MCF 10A (cell line): ENCODE measurements at regions not wholly inside any gene's neighbourhood (a gene's known extent, or its start where the extent isn't known, plus 50 kb on each side); places are given as distances from the start of the nearest gene placed in this dataset.

Experiments
- BruUV-seq: library from RNA; stranded (reverse); fragments of 400-500 nt; replicated peaks from 2 replicates; lab custom pipeline; 2021; lab: Mats Ljungman, UMichigan
- CTCF ChIA-PET: fragments of 300-600 bp; sonication (Branson Sonifier 250); formaldehyde crosslinking; extraction: SDS; loops from one replicate; lab custom pipeline; 2021; ENCODE audit warnings: antibody characterized with exemption, inconsistent platforms; lab: Yijun Ruan, JAX
- POLR2A ChIA-PET: fragments of 300-600, 350-650 bp; sonication (Branson Sonifier 250); formaldehyde crosslinking; extraction: SDS; loops from one replicate; lab custom pipeline; 2020; ENCODE audit warnings: antibody characterized with exemption, inconsistent platforms; lab: Yijun Ruan, JAX
- DNase-seq: peaks from one replicate; pipeline ENCODE4 v3.0.0-alpha.2; 2018; ENCODE audit not compliant: unreplicated experiment
- H3K27ac Mint-ChIP-seq: one replicate; pipeline ENCODE4 v1.8.0; 2022; ENCODE audit warnings: mild to moderate bottlenecking, low read depth, mixed read lengths; ENCODE audit not compliant: unreplicated experiment
- H3K27me3 Mint-ChIP-seq: one replicate; pipeline ENCODE4 v1.8.0; 2022; ENCODE audit warnings: mixed read lengths; ENCODE audit not compliant: insufficient read depth, unreplicated experiment
- H3K36me3 Mint-ChIP-seq: one replicate; pipeline ENCODE4 v1.8.0; 2022; ENCODE audit warnings: mild to moderate bottlenecking, moderate library complexity, mixed read lengths; ENCODE audit not compliant: insufficient read depth, unreplicated experiment
- H3K4me1 Mint-ChIP-seq: one replicate; pipeline ENCODE4 v1.8.0; 2022; ENCODE audit warnings: mixed read lengths; ENCODE audit not compliant: insufficient read depth, unreplicated experiment
- H3K4me3 Mint-ChIP-seq: one replicate; pipeline ENCODE4 v1.8.0; 2022; ENCODE audit warnings: mild to moderate bottlenecking, moderate library complexity, mixed read lengths; ENCODE audit not compliant: unreplicated experiment
- H3K9me3 Mint-ChIP-seq: one replicate; pipeline ENCODE4 v1.8.0; 2022; ENCODE audit warnings: mixed read lengths; ENCODE audit not compliant: unreplicated experiment
- CTCF ChIP-seq: fragments of 200-600 bp; IDR thresholded peaks from one replicate; pipeline ENCODE4 v1.8.0; 2022; ENCODE audit warnings: antibody characterized with exemption, mild to moderate bottlenecking; ENCODE audit not compliant: unreplicated experiment
- intact Hi-C: fragments of 100-400 bp; cut with micrococcal nuclease; formaldehyde crosslinking; loops from 2 replicates; pipeline ENCODE4 v1.14.1; 2022

- DNase-seq, result no peak
- Mint-ChIP-seq H3K36me3 (no peaks in the 10 kb centered on the region), H3K4me1 (no peaks in the 10 kb centered on the region), H3K27me3 (no peaks in the 10 kb centered on the region), H3K27ac (no peak overlapping the region), H3K9me3 (no peaks in the 10 kb centered on the region), H3K4me3 (no peak overlapping the region)
- ChIA-PET POLR2A (no interaction called here), CTCF (interaction anchor here (0.6 kb wide), 1 partner anchor 331 kb away, joined by 3 read pairs; no protein-coding TSS in a partner anchor)
- intact Hi-C loops, result no loop called here
- TF ChIP-seq CTCF, result no peak
- no TSS peak for BruUV-seq
Measured at GRCh38 chr13:79267560-79267959, 138.5 kb downstream of the RBM26 start.

- POLR2A ChIA-PET, result no interaction called here
Measured at GRCh38 chr13:79258489-79258888, 147.6 kb downstream of the RBM26 start.

GRCh38 chr13:79246578-79246949, 159.5 kb downstream of the RBM26 start:
- Mint-ChIP-seq H3K9me3 (no peaks in the 10 kb centered on the region), H3K4me3 (no peak overlapping the region), H3K27me3 (peaks cover 14% of the 10 kb centered on the region), H3K4me1 (no peaks in the 10 kb centered on the region), H3K36me3 (no peaks in the 10 kb centered on the region), H3K27ac (no peak overlapping the region)
- peak; percentile 26 for TF ChIP-seq CTCF
- ChIA-PET POLR2A (interaction anchor here (0.5 kb wide), 1 partner anchor 159 kb away, joined by 3 read pairs; no protein-coding TSS in a partner anchor), CTCF (interaction anchor here (0.5 to 1.6 kb wide), 7 partner anchors 23 to 1114 kb away, joined by 3 to 4 read pairs (median 3); no protein-coding TSS in a partner anchor)
- BruUV-seq, result no TSS peak
- peak; percentile 13 for DNase-seq
- intact Hi-C loops, result loop anchor here (5.0 kb wide), 3 partner anchors 269 to 1109 kb away; no protein-coding TSS in a partner anchor

More at GRCh38 chr13:79258489-79258888, 147.6 kb downstream of the RBM26 start:
- intact Hi-C loops, result no loop called here
- TF ChIP-seq CTCF, result no peak
- H3K4me1 Mint-ChIP-seq, result no peaks in the 10 kb centered on the region
- H3K4me3 Mint-ChIP-seq, result no peak overlapping the region
- BruUV-seq, result no TSS peak
- DNase-seq, result peak; percentile 20
- CTCF ChIA-PET, result interaction anchor here (0.6 to 0.7 kb wide), 2 partner anchors 181 to 1110 kb away, joined by 3 to 5 read pairs; no protein-coding TSS in a partner anchor
- no peak overlapping the region for H3K27ac Mint-ChIP-seq
- no peaks in the 10 kb centered on the region for H3K9me3 Mint-ChIP-seq
- no peaks in the 10 kb centered on the region for H3K36me3 Mint-ChIP-seq
- no peaks in the 10 kb centered on the region for H3K27me3 Mint-ChIP-seq

GRCh38 chr13:79245937-79246577, 160.0 kb downstream of the RBM26 start:
- CTCF ChIA-PET, result interaction anchor here (0.5 to 1.4 kb wide), 2 partner anchors 18 to 544 kb away, joined by 3 to 4 read pairs; no protein-coding TSS in a partner anchor
- no TSS peak for BruUV-seq
- peak; percentile 11 for DNase-seq
- intact Hi-C loops, result loop anchor here (5.0 kb wide), 3 partner anchors 269 to 1109 kb away; no protein-coding TSS in a partner anchor
- H3K36me3 Mint-ChIP-seq, result no peaks in the 10 kb centered on the region
- H3K27ac Mint-ChIP-seq, result no peak overlapping the region
- H3K9me3 Mint-ChIP-seq, result no peaks in the 10 kb centered on the region
- peaks cover 19% of the 10 kb centered on the region for H3K27me3 Mint-ChIP-seq
- no peaks in the 10 kb centered on the region for H3K4me1 Mint-ChIP-seq
- TF ChIP-seq CTCF, result no peak
- no peak overlapping the region for H3K4me3 Mint-ChIP-seq
- POLR2A ChIA-PET, result interaction anchor here (0.5 kb wide), 1 partner anchor 158 kb away, joined by 3 read pairs; no protein-coding TSS in a partner anchor
